HG02885 (cell line): ENCODE measurements at regions not wholly inside any gene's neighbourhood (a gene's known extent, or its start where the extent isn't known, plus 50 kb on each side); places are given as distances from the start of the nearest gene placed in this dataset.

Experiments used
- ATAC-seq: cut with Tn5 transposase; IDR thresholded peaks from one replicate; pipeline ENCODE4 v1.9.1; 2021; ENCODE audit warnings: mild to moderate bottlenecking; ENCODE audit not compliant: unreplicated experiment, poor library complexity

- ATAC-seq: no peak
Observed at GRCh38 chr12:76702946-76703345, 61.0 kb upstream of the ZDHHC17 start.

GRCh38 chr12:76704693-76705092 lies 59.2 kb upstream of the ZDHHC17 start:
- ATAC-seq: no peak

DNA sequence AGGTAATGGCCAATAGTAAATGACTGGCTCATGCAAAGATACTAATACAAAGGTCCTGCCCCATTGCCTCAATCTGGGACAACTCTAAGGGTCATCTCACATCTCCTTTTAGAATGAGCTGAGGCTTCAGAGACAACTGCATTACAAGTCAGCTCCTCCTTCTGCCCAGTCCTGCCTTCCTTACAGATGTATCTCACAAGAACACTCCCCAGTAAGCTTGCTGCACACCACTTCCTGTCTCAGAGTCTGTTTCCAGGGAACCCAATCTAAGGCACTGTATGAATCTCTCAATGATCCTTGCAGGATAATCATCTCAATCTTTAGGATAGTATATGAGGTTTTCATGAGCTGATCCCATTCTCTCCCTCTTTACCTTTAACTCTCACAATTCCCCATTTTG lies 57.8 kb upstream of the ZDHHC17 start:
- ATAC-seq: no peak

DNA sequence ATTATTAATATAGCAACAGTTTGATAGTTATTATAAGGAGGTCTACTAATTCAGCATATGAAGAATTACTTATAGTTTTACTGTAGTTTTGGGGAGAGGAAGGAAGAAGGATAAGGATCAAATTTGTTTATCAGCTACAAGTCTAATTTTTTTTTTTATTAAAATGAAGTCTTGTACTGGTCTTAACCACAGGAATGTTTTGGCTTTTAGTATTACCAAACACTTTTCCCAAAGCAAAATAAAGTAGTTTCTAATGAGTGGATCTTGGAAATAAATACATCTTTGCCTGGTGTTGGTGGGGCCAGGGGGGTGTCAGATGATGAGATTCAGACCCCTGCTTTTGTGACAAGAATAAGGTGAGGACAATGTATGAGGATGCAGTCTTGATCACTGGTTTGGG lies 57.2 kb upstream of the ZDHHC17 start:
- no peak for ATAC-seq

DNA sequence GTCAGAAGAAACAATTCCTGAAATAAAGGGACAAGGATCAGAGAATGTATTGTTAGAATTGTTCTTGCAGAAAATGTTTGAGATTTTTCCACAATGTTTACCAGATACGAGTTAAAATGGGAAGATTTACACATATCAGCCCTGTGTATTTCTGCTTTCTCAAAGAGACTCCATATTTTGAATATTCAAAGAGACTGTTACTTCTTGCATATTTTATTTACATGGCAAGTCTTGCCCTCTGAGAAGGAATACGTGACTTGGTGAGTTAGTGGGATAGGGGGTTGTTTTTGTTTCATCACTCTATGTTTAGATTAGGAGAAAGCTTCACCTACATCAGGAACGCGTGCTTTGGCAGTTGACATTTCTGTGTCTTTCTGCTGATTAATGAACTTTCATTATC lies 56.1 kb upstream of the ZDHHC17 start:
- ATAC-seq: no peak

- ATAC-seq: no peak
Observed at GRCh38 chr12:76708296-76708695, 55.6 kb upstream of the ZDHHC17 start.

- no peak for ATAC-seq
Observed at GRCh38 chr12:76711241-76711640, 52.7 kb upstream of the ZDHHC17 start.

DNA sequence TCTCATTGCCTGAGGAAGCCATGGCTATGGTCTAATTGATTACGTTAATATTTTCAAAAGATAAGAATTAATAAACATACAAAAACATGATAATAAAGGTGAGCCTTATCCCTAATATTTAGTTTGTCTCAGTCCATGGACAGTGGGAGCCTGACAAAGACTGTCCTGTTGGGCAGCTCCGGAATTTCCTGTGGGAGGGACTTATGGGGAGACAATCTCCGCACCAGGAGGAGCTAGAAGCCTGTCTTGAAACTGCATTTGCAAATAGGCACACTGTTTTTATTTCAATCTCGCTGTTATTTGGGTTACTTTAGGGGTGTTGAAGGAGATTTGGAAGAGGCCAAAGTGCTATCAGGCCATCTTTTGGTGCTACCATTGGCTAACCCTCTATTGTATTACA lies 50.8 kb upstream of the ZDHHC17 start:
- no peak for ATAC-seq

GRCh38 chr12:76713986-76714385 lies 49.9 kb upstream of the ZDHHC17 start:
- ATAC-seq: no peak
